Hepatocyte (in vitro differentiated cells): ENCODE measurements at regions not wholly inside any gene's neighbourhood (a gene's known extent, or its start where the extent isn't known, plus 50 kb on each side); places are given as distances from the start of the nearest gene placed in this dataset.
A peak's percentile ranks its signal among the peaks of the same experiment; 100 is the strongest.

Experiments used
- DNase-seq: peaks from one replicate; pipeline ENCODE4 v3.0.0-alpha.2; 2016; ENCODE audit warnings: low spot score
- H2AFZ ChIP-seq: fragments of 200-600 bp; sonication (generic); 2 replicates; pipeline ENCODE4 v1.6.0; 2016; ENCODE audit warnings: antibody characterized with exemption, mild to moderate bottlenecking
- H3K27ac ChIP-seq: fragments of 200-600 bp; sonication (generic); 2 replicates; pipeline ENCODE4 v1.5.1; 2016; ENCODE audit warnings: mild to moderate bottlenecking
- H3K27me3 ChIP-seq: fragments of 200-600 bp; sonication (generic); 2 replicates; pipeline ENCODE4 v1.6.1; 2016
- H3K36me3 ChIP-seq: fragments of 200-600 bp; sonication (generic); replicated peaks from 2 replicates; pipeline ENCODE4 v1.5.1; 2016; ENCODE audit warnings: low read depth; ENCODE audit not compliant: insufficient read depth
- H3K4me1 ChIP-seq: fragments of 200-600 bp; sonication (generic); 2 replicates; pipeline ENCODE4 v1.5.1; 2016; ENCODE audit warnings: mild to moderate bottlenecking, moderate library complexity; ENCODE audit not compliant: insufficient read depth
- H3K4me2 ChIP-seq: fragments of 200-600 bp; sonication (generic); 2 replicates; pipeline ENCODE4 v1.6.0; 2016
- H3K4me3 ChIP-seq: fragments of 200-600 bp; sonication (generic); 2 replicates; pipeline ENCODE4 v1.5.1; 2016; ENCODE audit warnings: mild to moderate bottlenecking
- H3K79me2 ChIP-seq: fragments of 200-600 bp; sonication (generic); 2 replicates; pipeline ENCODE4 v1.6.0; 2017; ENCODE audit warnings: mild to moderate bottlenecking
- H3K9me2 ChIP-seq: fragments of 200-600 bp; sonication (generic); replicated peaks from 2 replicates; pipeline ENCODE4 v1.6.0; 2017; ENCODE audit warnings: mild to moderate bottlenecking; ENCODE audit not compliant: insufficient read depth
- H3K9me3 ChIP-seq: fragments of 200-600 bp; sonication (generic); 2 replicates; pipeline ENCODE4 v1.5.1; 2016; ENCODE audit warnings: low read depth, mild to moderate bottlenecking
- H4K20me1 ChIP-seq: fragments of 200-600 bp; sonication (generic); 2 replicates; pipeline ENCODE4 v1.6.0; 2016; ENCODE audit warnings: mild to moderate bottlenecking; ENCODE audit not compliant: insufficient read depth, poor library complexity, severe bottlenecking
- EZH2 ChIP-seq: fragments of 200-600 bp; sonication (generic); IDR thresholded peaks from 2 replicates; pipeline ENCODE4 v1.6.1; 2016; ENCODE audit warnings: antibody characterized with exemption, mild to moderate bottlenecking, borderline replicate concordance
- EZH2phosphoT487 ChIP-seq: fragments of 200-600 bp; sonication (generic); IDR thresholded peaks from one replicate; pipeline ENCODE4 v1.6.1; 2018; ENCODE audit warnings: antibody characterized with exemption, mild to moderate bottlenecking, low read depth, moderate library complexity; ENCODE audit not compliant: unreplicated experiment, severe bottlenecking
- WGBS: methylation state at CpG from one replicate; pipeline ENCODE4 v1.1.6; 2016; ENCODE audit warnings: low lambda C conversion rate; ENCODE audit errors: missing lambda C conversion rate; 5-methylcytosine and 5-hydroxymethylcytosine counted together
- TF ChIP-seq, protein P1 (sequence below): fragments of 200-600 bp; sonication (generic); IDR thresholded peaks from 2 replicates; pipeline ENCODE4 v1.5.1; 2016; ENCODE audit warnings: antibody characterized with exemption, mild to moderate bottlenecking; ENCODE audit not compliant: poor library complexity

DNA sequence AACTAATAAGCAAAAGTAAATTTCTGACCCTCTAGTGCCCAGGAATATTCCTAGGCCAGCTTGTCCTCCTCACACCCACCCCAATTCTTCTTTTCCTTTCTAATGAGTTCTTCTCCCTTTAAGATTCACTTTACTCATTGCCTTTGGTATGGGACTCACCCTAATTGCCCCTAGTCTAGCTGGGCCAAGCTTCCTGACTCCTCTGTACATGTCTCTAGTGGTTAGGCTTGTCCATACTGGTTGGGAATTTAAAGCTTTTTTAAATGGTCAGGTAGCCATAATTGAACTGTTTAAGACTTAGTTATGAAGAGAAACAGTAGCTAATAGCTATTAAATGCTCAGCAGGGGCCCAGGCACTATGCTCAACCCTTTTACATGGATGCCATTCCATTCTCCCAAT, 248.2 kb downstream of the C12orf42 start:
- Histone ChIP-seq H3K4me2 (no peak overlapping the region), H3K9me2 (no peaks in the 10 kb centered on the region), H3K79me2 (no peaks in the 10 kb centered on the region), H3K4me3 (no peak overlapping the region), H4K20me1 (no peaks in the 10 kb centered on the region), H3K27ac (no peak overlapping the region), H3K27me3 (no peaks in the 10 kb centered on the region), H2AFZ (no peak overlapping the region), H3K4me1 (no peaks in the 10 kb centered on the region), H3K36me3 (no peaks in the 10 kb centered on the region), H3K9me3 (no peaks in the 10 kb centered on the region)
- no peak for DNase-seq
- TF ChIP-seq EZH2phosphoT487: no peak
- TF ChIP-seq EZH2: no peak
- TF ChIP-seq, protein P1, sequence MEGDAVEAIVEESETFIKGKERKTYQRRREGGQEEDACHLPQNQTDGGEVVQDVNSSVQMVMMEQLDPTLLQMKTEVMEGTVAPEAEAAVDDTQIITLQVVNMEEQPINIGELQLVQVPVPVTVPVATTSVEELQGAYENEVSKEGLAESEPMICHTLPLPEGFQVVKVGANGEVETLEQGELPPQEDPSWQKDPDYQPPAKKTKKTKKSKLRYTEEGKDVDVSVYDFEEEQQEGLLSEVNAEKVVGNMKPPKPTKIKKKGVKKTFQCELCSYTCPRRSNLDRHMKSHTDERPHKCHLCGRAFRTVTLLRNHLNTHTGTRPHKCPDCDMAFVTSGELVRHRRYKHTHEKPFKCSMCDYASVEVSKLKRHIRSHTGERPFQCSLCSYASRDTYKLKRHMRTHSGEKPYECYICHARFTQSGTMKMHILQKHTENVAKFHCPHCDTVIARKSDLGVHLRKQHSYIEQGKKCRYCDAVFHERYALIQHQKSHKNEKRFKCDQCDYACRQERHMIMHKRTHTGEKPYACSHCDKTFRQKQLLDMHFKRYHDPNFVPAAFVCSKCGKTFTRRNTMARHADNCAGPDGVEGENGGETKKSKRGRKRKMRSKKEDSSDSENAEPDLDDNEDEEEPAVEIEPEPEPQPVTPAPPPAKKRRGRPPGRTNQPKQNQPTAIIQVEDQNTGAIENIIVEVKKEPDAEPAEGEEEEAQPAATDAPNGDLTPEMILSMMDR: no peak

DNA sequence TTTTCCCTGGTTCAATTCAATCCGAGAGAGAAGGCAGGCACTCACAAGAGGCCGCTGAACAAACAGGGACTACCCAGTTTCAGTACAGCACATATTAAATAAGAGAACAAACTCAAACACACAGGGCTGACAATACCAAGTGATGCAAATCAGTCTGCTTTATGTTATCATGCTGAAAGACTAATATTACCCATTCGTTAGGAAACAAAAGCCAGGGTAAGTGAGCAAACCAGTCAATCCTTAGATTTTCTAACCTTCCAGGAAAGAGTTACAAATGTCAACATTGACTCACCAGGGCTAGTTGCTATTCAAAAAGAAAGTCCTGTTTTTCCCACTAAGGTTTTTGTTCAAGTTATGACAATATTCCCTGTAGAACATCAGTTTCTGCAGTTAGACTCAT, 246.2 kb downstream of the C12orf42 start:
- no peak overlapping the region for H2AFZ ChIP-seq
- H3K27ac ChIP-seq: peak overlapping the region; percentile 44
- peak overlapping the region; percentile 2 for H3K4me2 ChIP-seq
- 46% methylated on average over 3 of the region's 3 CpGs for WGBS
- no peaks in the 10 kb centered on the region for H4K20me1 ChIP-seq
- no peaks in the 10 kb centered on the region for H3K36me3 ChIP-seq
- no peaks in the 10 kb centered on the region for H3K79me2 ChIP-seq
- no peaks in the 10 kb centered on the region for H3K27me3 ChIP-seq
- no peak for TF ChIP-seq EZH2phosphoT487
- no peak for TF ChIP-seq EZH2
- TF ChIP-seq, protein P1: no peak
- no peaks in the 10 kb centered on the region for H3K9me3 ChIP-seq
- H3K4me1 ChIP-seq: no peaks in the 10 kb centered on the region
- no peaks in the 10 kb centered on the region for H3K9me2 ChIP-seq
- DNase-seq: peak; percentile 28
- no peak overlapping the region for H3K4me3 ChIP-seq

DNA sequence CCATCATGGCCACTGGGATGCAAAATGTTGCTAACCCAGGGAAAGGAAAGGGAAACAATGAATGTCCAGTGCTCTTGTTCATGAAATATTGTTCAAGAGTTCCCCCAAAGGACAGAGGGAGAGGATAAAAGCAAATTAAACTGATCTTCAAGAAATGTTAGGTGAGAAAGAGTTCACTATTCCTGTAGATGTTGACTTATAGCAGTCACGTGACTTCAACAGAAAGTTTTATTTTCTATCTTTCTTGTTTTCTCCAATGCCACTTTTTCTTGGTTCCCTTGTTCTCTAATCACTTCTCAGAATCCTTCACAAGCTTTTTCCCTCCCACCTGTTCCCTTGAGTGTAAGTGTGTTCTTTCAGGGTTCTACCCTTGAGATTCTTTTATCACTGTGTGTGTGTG, 245.3 kb downstream of the C12orf42 start:
- TF ChIP-seq, protein P1: no peak
- no peak for TF ChIP-seq EZH2phosphoT487
- no peak for TF ChIP-seq EZH2
- Histone ChIP-seq H4K20me1 (no peaks in the 10 kb centered on the region), H3K27me3 (no peaks in the 10 kb centered on the region), H3K4me3 (no peak overlapping the region), H3K4me2 (no peak overlapping the region), H2AFZ (no peak overlapping the region), H3K4me1 (no peaks in the 10 kb centered on the region), H3K79me2 (no peaks in the 10 kb centered on the region), H3K9me2 (no peaks in the 10 kb centered on the region), H3K36me3 (no peaks in the 10 kb centered on the region), H3K27ac (no peak overlapping the region), H3K9me3 (no peaks in the 10 kb centered on the region)
- no peak for DNase-seq
- 90% methylated on average over 1 of the region's 1 CpG for WGBS
